CD14-positive monocyte (primary cell): ENCODE measurements at regions not wholly inside any gene's neighbourhood (a gene's known extent, or its start where the extent isn't known, plus 50 kb on each side); places are given as distances from the start of the nearest gene placed in this dataset.

Experiments
- DNase-seq, 3 donors: peaks; one replicate each; pipeline ENCODE4 v3.0.0-alpha.2; 2011 to 2022
- H2AFZ ChIP-seq: 2 replicates; pipeline ENCODE4 v1.6.0; 2012; ENCODE audit warnings: mild to moderate bottlenecking, low read depth, low read length, inconsistent platforms; ENCODE audit not compliant: insufficient read depth, poor library complexity, severe bottlenecking
- H3K27ac ChIP-seq, 2 donors: 1 replicate in 1 of 2; 2 replicates in 1 of 2; pipeline ENCODE4 v1.5.1; 2012 to 2013; ENCODE audit warnings: low read length in 2 of 2, control low read depth in 1 of 2, inconsistent platforms in 1 of 2, low read depth in 1 of 2, mild to moderate bottlenecking in 1 of 2
- H3K27me3 ChIP-seq, 2 donors: one replicate each; pipeline versions ENCODE4 v1.6.0 to v1.6.1; 2011 to 2013; ENCODE audit warnings: low read length in 2 of 2; ENCODE audit not compliant: control insufficient read depth in 2 of 2, insufficient read depth in 2 of 2
- H3K36me3 ChIP-seq, 2 donors: replicated peaks in 1 of 2; 1 replicate in 1 of 2; 2 replicates in 1 of 2; pipeline versions ENCODE4 v1.5.1 to v1.6.1; 2012 to 2013; ENCODE audit warnings: low read length in 2 of 2, control low read depth in 1 of 2, inconsistent platforms in 1 of 2, mild to moderate bottlenecking in 1 of 2; ENCODE audit not compliant: insufficient read depth in 2 of 2, control insufficient read depth in 1 of 2
- H3K4me1 ChIP-seq, 2 donors: 1 replicate in 1 of 2; 2 replicates in 1 of 2; pipeline versions ENCODE4 v1.5.1 to v1.6.1; 2012 to 2013; ENCODE audit warnings: low read length in 2 of 2, control low read depth in 1 of 2, inconsistent platforms in 1 of 2, mild to moderate bottlenecking in 1 of 2, moderate library complexity in 1 of 2; ENCODE audit not compliant: insufficient read depth in 2 of 2, control insufficient read depth in 1 of 2
- H3K4me2 ChIP-seq: replicated peaks from 2 replicates; pipeline ENCODE3; 2012; ENCODE audit warnings: low read length, moderate library complexity, mild to moderate bottlenecking; ENCODE audit not compliant: poor library complexity, severe bottlenecking; ENCODE audit errors: extremely low read depth
- H3K4me3 ChIP-seq, 3 experiments: fragments of 200-600 bp in 1 of 3; sonication (generic) in 1 of 3; replicated peaks in 1 of 3; 1 replicate in 2 of 3; 2 replicates in 1 of 3; pipeline ENCODE4 v1.5.1; 2011 to 2013; ENCODE audit warnings: low read length in 3 of 3, mild to moderate bottlenecking in 3 of 3, control low read depth in 2 of 3, low read depth in 2 of 3, inconsistent platforms in 1 of 3, moderate library complexity in 1 of 3
- H3K79me2 ChIP-seq: 2 replicates; pipeline ENCODE4 v1.6.0; 2012; ENCODE audit warnings: mild to moderate bottlenecking, control low read depth, inconsistent platforms, low read length, moderate library complexity; ENCODE audit not compliant: insufficient read depth
- H3K9ac ChIP-seq: 2 replicates; pipeline ENCODE4 v1.6.0; 2017; ENCODE audit warnings: low read length, mild to moderate bottlenecking; ENCODE audit not compliant: insufficient read depth, poor library complexity, severe bottlenecking
- H3K9me3 ChIP-seq, 2 donors: replicated peaks in 1 of 2; 1 replicate in 1 of 2; 2 replicates in 1 of 2; pipeline versions ENCODE4 v1.5.1 to v1.6.1; 2012 to 2013; ENCODE audit warnings: low read length in 2 of 2, control low read depth in 1 of 2; ENCODE audit not compliant: control insufficient read depth in 1 of 2, insufficient read depth in 1 of 2
- H4K20me1 ChIP-seq: 2 replicates; pipeline ENCODE4 v1.6.0; 2012; ENCODE audit warnings: mild to moderate bottlenecking, low read length, control low read depth, moderate library complexity; ENCODE audit not compliant: insufficient read depth
- H3K27ac Mint-ChIP-seq, 7 donors: one replicate each; pipeline ENCODE4 v1.8.0; 2020; ENCODE audit warnings: mild to moderate bottlenecking in 7 of 7, mixed read lengths in 7 of 7, moderate library complexity in 6 of 7, inconsistent platforms in 2 of 7
- H3K27me3 Mint-ChIP-seq, 3 donors: one replicate each; pipeline ENCODE4 v1.8.0; 2021 to 2022; ENCODE audit warnings: low read depth in 3 of 3, mild to moderate bottlenecking in 3 of 3, mixed read lengths in 3 of 3, moderate library complexity in 3 of 3, inconsistent platforms in 1 of 3
- H3K36me3 Mint-ChIP-seq, 2 donors: one replicate each; pipeline ENCODE4 v1.8.0; 2020; ENCODE audit warnings: mixed read lengths in 2 of 2, inconsistent platforms in 1 of 2, mild to moderate bottlenecking in 1 of 2
- H3K4me1 Mint-ChIP-seq: one replicate; pipeline ENCODE4 v1.8.0; 2020; ENCODE audit warnings: mild to moderate bottlenecking, mixed read lengths
- H3K4me3 Mint-ChIP-seq, 2 donors: one replicate each; pipeline ENCODE4 v1.8.0; 2020; ENCODE audit warnings: mild to moderate bottlenecking in 2 of 2, mixed read lengths in 2 of 2, moderate library complexity in 1 of 2
- H3K9me3 Mint-ChIP-seq, 7 donors: one replicate each; pipeline ENCODE4 v1.8.0; 2020 to 2022; ENCODE audit warnings: mixed read lengths in 7 of 7, mild to moderate bottlenecking in 6 of 7, moderate library complexity in 6 of 7, inconsistent platforms in 2 of 7
- WGBS: methylation state at CpG from one replicate; pipeline ENCODE4 v1.1.5; 2013; ENCODE audit warnings: missing lambda C conversion rate; ENCODE audit not compliant: insufficient coverage; 5-methylcytosine and 5-hydroxymethylcytosine counted together
- intact Hi-C, 2 donors: fragments of 100-400 bp; cut with micrococcal nuclease; formaldehyde crosslinking; loops; one replicate each; pipeline versions ENCODE4 v1.15.0 to v1.15.1; 2023
- TF ChIP-seq, protein P1 (sequence below): fragments of 200-600 bp; IDR thresholded peaks from one replicate; pipeline ENCODE4 v1.8.0; 2022; ENCODE audit warnings: antibody characterized with exemption, mild to moderate bottlenecking

DNA sequence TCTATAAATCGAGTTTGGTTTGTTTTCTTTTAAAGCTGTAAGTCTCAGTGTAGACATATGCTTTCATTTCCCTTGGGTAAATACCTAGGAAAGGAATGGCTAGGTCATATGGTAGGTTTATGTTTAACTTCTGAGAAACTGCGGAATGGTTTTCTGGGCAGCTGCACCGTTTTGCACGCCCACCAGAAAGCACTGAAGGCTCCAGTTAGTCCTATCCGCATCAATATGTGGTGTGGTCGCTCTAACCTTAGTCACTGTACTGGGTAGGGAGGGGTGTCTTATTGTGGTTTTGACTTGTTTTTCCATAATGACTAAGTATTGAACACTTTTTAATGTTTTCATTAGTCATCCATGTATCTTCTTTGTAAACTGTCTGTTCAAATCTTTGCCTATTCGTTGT, 279.5 kb upstream of the AKR1E2 start:
- TF ChIP-seq, protein P1, sequence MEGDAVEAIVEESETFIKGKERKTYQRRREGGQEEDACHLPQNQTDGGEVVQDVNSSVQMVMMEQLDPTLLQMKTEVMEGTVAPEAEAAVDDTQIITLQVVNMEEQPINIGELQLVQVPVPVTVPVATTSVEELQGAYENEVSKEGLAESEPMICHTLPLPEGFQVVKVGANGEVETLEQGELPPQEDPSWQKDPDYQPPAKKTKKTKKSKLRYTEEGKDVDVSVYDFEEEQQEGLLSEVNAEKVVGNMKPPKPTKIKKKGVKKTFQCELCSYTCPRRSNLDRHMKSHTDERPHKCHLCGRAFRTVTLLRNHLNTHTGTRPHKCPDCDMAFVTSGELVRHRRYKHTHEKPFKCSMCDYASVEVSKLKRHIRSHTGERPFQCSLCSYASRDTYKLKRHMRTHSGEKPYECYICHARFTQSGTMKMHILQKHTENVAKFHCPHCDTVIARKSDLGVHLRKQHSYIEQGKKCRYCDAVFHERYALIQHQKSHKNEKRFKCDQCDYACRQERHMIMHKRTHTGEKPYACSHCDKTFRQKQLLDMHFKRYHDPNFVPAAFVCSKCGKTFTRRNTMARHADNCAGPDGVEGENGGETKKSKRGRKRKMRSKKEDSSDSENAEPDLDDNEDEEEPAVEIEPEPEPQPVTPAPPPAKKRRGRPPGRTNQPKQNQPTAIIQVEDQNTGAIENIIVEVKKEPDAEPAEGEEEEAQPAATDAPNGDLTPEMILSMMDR: no peak
- no peak overlapping the region for H3K27ac Mint-ChIP-seq
- Histone ChIP-seq H2AFZ (no peak overlapping the region), H3K27ac (no peak overlapping the region), H4K20me1 (no peaks in the 10 kb centered on the region), H3K4me1 (peaks cover 5 to 6% of the 10 kb centered on the region in 2 donors), H3K79me2 (no peaks in the 10 kb centered on the region), H3K9ac (no peak overlapping the region), H3K9me3 (no peaks in the 10 kb centered on the region), H3K36me3 (no peaks in the 10 kb centered on the region), H3K4me2 (no peak overlapping the region), H3K27me3 (no peaks in the 10 kb centered on the region), H3K4me3 (no peak overlapping the region)
- H3K4me3 Mint-ChIP-seq: no peak overlapping the region
- peaks cover 0 to 2% (median 0%) of the 10 kb centered on the region in 3 donors for H3K27me3 Mint-ChIP-seq
- no peak for DNase-seq
- WGBS: 86% methylated on average over 2 of the region's 7 CpGs
- H3K4me1 Mint-ChIP-seq: peaks cover 12% of the 10 kb centered on the region
- peaks cover 0 to 5% (median 2%) of the 10 kb centered on the region in 7 donors for H3K9me3 Mint-ChIP-seq
- intact Hi-C loops: no loop called here
- H3K36me3 Mint-ChIP-seq: no peaks in the 10 kb centered on the region

DNA sequence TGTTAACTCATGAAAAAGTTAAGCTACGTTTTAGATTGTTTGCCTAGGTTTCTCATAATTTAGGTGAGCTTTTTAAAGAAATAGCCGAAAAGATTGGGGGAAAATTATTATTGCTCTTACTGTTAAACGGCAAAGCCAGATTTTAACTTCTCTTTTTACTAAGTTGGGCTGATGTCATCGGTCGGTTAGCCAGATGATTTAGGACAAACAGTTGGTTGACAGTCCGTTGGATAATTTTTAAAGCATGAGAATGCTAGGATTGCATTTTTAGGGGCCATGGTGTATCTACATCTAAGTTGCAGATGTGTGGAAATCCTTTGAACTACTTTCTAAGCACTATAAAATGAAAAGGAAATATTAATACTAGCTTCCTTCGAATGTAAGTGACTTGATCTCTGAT, 280.9 kb upstream of the AKR1E2 start:
- H3K4me3 ChIP-seq: no peak overlapping the region
- H3K4me1 ChIP-seq: peaks cover 5 to 6% of the 10 kb centered on the region in 2 donors
- TF ChIP-seq, protein P1: no peak
- no peak for DNase-seq
- Mint-ChIP-seq H3K4me1 (peaks cover 12% of the 10 kb centered on the region), H3K27me3 (peaks cover 0 to 2% (median 0%) of the 10 kb centered on the region in 3 donors), H3K9me3 (peaks cover 0 to 10% (median 7%) of the 10 kb centered on the region in 7 donors), H3K36me3 (no peaks in the 10 kb centered on the region), H3K4me3 (peak overlapping the region in 1 of 2 donors; percentile 31), H3K27ac (no peak overlapping the region)
- intact Hi-C loops: no loop called here
- no peaks in the 10 kb centered on the region for H3K79me2 ChIP-seq
- no peak overlapping the region for H3K9ac ChIP-seq
- H3K36me3 ChIP-seq: no peaks in the 10 kb centered on the region
- no peak overlapping the region for H3K27ac ChIP-seq
- H3K4me2 ChIP-seq: peak overlapping the region; percentile 29
- H3K9me3 ChIP-seq: peaks cover 0 to 4% of the 10 kb centered on the region in 2 donors
- no peaks in the 10 kb centered on the region for H3K27me3 ChIP-seq
- no peak overlapping the region for H2AFZ ChIP-seq
- 20% methylated on average over 1 of the region's 7 CpGs for WGBS
- H4K20me1 ChIP-seq: no peaks in the 10 kb centered on the region
